NCI-H526 treated with DMSO at 0.1 percent for 48 hours (cell line): ENCODE measurements at regions not wholly inside any gene's neighbourhood (a gene's known extent, or its start where the extent isn't known, plus 50 kb on each side); places are given as distances from the start of the nearest gene placed in this dataset.
"Not testable (repeated sequence)": the region's sequence is repeated elsewhere in the genome, so short reads cannot be mapped to it uniquely, and the experiment has no call there.

Experiments used
- DNase-seq: peaks from one replicate; lab custom pipeline; 2025; lab: John Stamatoyannopoulos, UW

GRCh38 chr12:115319446-115320040 lies 635.6 kb upstream of the TBX3 start:
- DNase-seq: no peak

GRCh38 chr12:115313929-115314328 lies 630.0 kb upstream of the TBX3 start:
- DNase-seq: no peak

GRCh38 chr12:115312901-115313300 lies 628.9 kb upstream of the TBX3 start:
- DNase-seq: no peak

- no peak for DNase-seq
These were observed 627.9 kb upstream of the TBX3 start for GRCh38 chr12:115311875-115312274.

- no peak for DNase-seq
These were observed 624.9 kb upstream of the TBX3 start for GRCh38 chr12:115308918-115309317.

GRCh38 chr12:115306380-115306779 lies 622.4 kb upstream of the TBX3 start:
- no peak for DNase-seq

GRCh38 chr12:115305867-115306266 lies 621.9 kb upstream of the TBX3 start:
- no peak for DNase-seq

- no peak for DNase-seq
These were observed 621.3 kb upstream of the TBX3 start for GRCh38 chr12:115305275-115305674.

GRCh38 chr12:115303723-115304309 lies 619.8 kb upstream of the TBX3 start:
- DNase-seq: no peak

- DNase-seq: no peak
These were observed 613.5 kb upstream of the TBX3 start for GRCh38 chr12:115297445-115297844.

GRCh38 chr12:115296613-115297198 lies 612.7 kb upstream of the TBX3 start:
- no peak for DNase-seq

GRCh38 chr12:115295886-115296285 lies 611.9 kb upstream of the TBX3 start:
- no peak for DNase-seq

GRCh38 chr12:115294453-115295133 lies 610.6 kb upstream of the TBX3 start:
- DNase-seq: no peak

- not testable (repeated sequence) for DNase-seq
These were observed 601.5 kb upstream of the TBX3 start for GRCh38 chr12:115285429-115285828.

- DNase-seq: no peak
These were observed 589.5 kb upstream of the TBX3 start for GRCh38 chr12:115273456-115273855.

GRCh38 chr12:115268451-115268850 lies 584.5 kb upstream of the TBX3 start:
- DNase-seq: no peak

- DNase-seq: no peak
These were observed 583.9 kb upstream of the TBX3 start for GRCh38 chr12:115267891-115268290.

- DNase-seq: no peak
These were observed 583.5 kb upstream of the TBX3 start for GRCh38 chr12:115267464-115267863.

- DNase-seq: no peak
These were observed 580.6 kb upstream of the TBX3 start for GRCh38 chr12:115264605-115265004.

GRCh38 chr12:115261691-115262398 lies 577.9 kb upstream of the TBX3 start:
- DNase-seq: no peak

- no peak for DNase-seq
These were observed 577.0 kb upstream of the TBX3 start for GRCh38 chr12:115260762-115261675.
